ENCODE measurements at regions not wholly inside any gene's neighbourhood (a gene's known extent, or its start where the extent isn't known, plus 50 kb on each side); places are given as distances from the start of the nearest gene placed in this dataset.

GRCh38 chr15:62878070-62878469, 164.5 kb upstream of the TPM1 start:
- Mint-ChIP-seq H3K9me3 (ENCODE audit: low read depth) (no peaks in the 10 kb centered on the region), H3K27ac (ENCODE audit: unreplicated experiment) (no peak overlapping the region), H3K4me1 (ENCODE audit: low read depth) (peaks cover 35% of the 10 kb centered on the region), H3K36me3 (ENCODE audit: low read depth) (no peaks in the 10 kb centered on the region), H3K27me3 (ENCODE audit: low read depth) (no peaks in the 10 kb centered on the region), H3K4me3 (ENCODE audit: unreplicated experiment) (no peak overlapping the region)
- no peak for TF ChIP-seq CTCF (IDR thresholded peaks at IDR 0.05)
- no peak for DNase-seq (ENCODE audit: low spot score)

DNA sequence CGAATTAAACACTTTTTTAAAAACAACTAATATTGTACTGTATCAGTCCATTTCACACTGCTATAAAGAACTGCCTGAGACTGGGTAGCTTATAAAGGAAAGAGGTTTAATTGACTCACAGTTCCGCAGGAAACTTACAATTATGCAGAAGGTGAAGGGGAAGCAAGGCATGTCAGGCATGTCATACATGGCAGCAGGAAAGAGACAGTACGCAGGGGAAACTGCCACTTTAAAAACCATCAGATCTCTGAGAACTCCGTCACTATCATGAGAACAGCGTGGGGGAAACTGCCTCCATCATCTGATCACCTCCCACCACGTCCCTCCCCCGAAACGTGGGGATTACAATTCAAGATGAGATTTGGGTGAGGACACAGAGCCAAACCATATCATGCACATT, 162.8 kb upstream of the TPM1 start:
- no peak for DNase-seq (ENCODE audit: low spot score)
- Mint-ChIP-seq H3K4me1 (ENCODE audit: low read depth) (peaks cover 43% of the 10 kb centered on the region), H3K9me3 (ENCODE audit: low read depth) (no peaks in the 10 kb centered on the region), H3K27me3 (ENCODE audit: low read depth) (no peaks in the 10 kb centered on the region), H3K36me3 (ENCODE audit: low read depth) (no peaks in the 10 kb centered on the region), H3K4me3 (ENCODE audit: unreplicated experiment) (no peak overlapping the region), H3K27ac (ENCODE audit: unreplicated experiment) (no peak overlapping the region)
- no peak for TF ChIP-seq CTCF (IDR thresholded peaks at IDR 0.05)

DNA sequence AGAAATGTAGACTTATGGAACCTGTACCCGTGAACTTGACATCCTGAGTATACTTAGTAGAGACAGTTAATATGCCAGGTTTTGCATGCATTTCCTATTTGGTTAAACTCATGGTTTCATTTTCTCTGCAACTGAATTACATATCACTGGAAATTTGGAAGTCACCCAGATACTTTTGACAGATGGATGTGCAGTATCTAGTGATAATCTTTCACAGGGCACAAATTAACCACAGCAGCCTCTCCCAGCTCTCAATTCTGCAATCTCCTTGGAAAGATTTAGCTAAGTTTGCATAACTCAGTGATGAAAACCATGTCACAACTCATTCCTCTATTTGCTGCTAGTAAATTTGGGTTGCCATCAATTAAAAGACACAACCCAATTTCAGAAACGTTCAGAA, 162.3 kb upstream of the TPM1 start:
- no peak overlapping the region for H3K4me3 Mint-ChIP-seq (ENCODE audit: unreplicated experiment)
- no peak for DNase-seq (ENCODE audit: low spot score)
- no peaks in the 10 kb centered on the region for H3K27me3 Mint-ChIP-seq (ENCODE audit: low read depth)
- TF ChIP-seq CTCF (IDR thresholded peaks at IDR 0.05), result no peak
- no peak overlapping the region for H3K27ac Mint-ChIP-seq (ENCODE audit: unreplicated experiment)
- no peaks in the 10 kb centered on the region for H3K36me3 Mint-ChIP-seq (ENCODE audit: low read depth)
- H3K4me1 Mint-ChIP-seq (ENCODE audit: low read depth), result peaks cover 44% of the 10 kb centered on the region
- H3K9me3 Mint-ChIP-seq (ENCODE audit: low read depth), result no peaks in the 10 kb centered on the region

DNA sequence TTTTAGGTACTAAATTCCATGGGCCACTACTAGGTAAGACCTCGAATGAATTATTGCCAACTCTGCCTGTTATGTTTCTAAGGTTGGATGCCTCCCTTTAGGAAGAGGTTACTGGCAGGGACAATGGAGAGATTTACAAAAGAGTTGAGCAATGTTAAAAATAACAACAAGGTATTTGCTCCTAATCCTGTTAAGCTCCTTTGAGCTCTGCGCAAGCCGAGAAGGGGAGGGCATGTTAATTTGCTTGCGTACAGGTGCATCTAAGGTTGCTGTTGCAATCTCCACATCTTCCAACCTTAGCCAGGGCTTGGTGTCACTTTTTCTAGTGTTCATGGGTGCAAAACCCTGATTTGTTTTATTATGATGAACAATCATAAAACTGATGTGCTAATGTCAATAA, 161.5 kb upstream of the TPM1 start:
- Mint-ChIP-seq H3K27me3 (ENCODE audit: low read depth) (no peaks in the 10 kb centered on the region), H3K27ac (ENCODE audit: unreplicated experiment) (no peak overlapping the region), H3K4me1 (ENCODE audit: low read depth) (peaks cover 42% of the 10 kb centered on the region), H3K9me3 (ENCODE audit: low read depth) (no peaks in the 10 kb centered on the region), H3K36me3 (ENCODE audit: low read depth) (no peaks in the 10 kb centered on the region), H3K4me3 (ENCODE audit: unreplicated experiment) (no peak overlapping the region)
- TF ChIP-seq CTCF (IDR thresholded peaks at IDR 0.05), result no peak
- DNase-seq (ENCODE audit: low spot score), result no peak

DNA sequence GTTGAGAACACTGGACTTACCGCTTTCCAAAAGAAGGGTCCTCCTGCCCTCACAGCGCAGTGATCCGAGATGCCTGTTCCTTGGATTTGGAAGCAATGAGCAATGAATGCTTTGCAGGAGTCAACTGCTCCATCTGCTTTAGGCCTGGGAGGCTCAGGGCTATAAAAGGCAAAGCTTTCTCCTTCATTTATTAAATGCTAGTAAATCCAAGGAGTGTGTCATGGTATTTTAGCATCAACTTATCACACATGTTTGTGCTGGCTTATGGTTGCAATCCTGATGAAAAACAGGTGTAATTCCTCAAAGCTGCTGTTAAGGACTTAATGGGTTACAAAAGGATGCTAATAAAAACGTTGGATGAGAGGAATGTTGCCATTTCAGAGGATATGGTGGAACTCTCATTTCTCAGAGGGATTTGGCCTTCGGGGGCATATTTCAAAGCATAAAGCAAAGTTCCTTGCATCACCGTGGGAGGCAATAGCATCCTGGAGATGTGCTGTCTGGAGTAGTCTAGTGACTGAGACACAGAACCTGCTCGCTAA, 158.5 kb upstream of the TPM1 start:
- DNase-seq (ENCODE audit: low spot score), result no peak
- peak; percentile 35 for TF ChIP-seq CTCF (IDR thresholded peaks at IDR 0.05)
- no peak overlapping the region for H3K4me3 Mint-ChIP-seq (ENCODE audit: unreplicated experiment)
- no peaks in the 10 kb centered on the region for H3K36me3 Mint-ChIP-seq (ENCODE audit: low read depth)
- H3K27ac Mint-ChIP-seq (ENCODE audit: unreplicated experiment), result no peak overlapping the region
- peaks cover 65% of the 10 kb centered on the region for H3K4me1 Mint-ChIP-seq (ENCODE audit: low read depth)
- H3K27me3 Mint-ChIP-seq (ENCODE audit: low read depth), result no peaks in the 10 kb centered on the region
- H3K9me3 Mint-ChIP-seq (ENCODE audit: low read depth), result no peaks in the 10 kb centered on the region

Data from chondrocyte (in vitro differentiated cells).